Vagina (tissue), 2 donors: ENCODE measurements at regions not wholly inside any gene's neighbourhood (a gene's known extent, or its start where the extent isn't known, plus 50 kb on each side); places are given as distances from the start of the nearest gene placed in this dataset.
"Not testable (repeated sequence)": the region's sequence is repeated elsewhere in the genome, so short reads cannot be mapped to it uniquely, and the experiment has no call there.

ENCODE experiments used
- CTCF ChIP-seq, 3 experiments: fragments of 450-650 bp in 2 of 3; fragments of 200-600 bp in 1 of 3; sonication (generic) in 1 of 3; IDR thresholded peaks; one replicate each; pipeline ENCODE4 v1.5.1; 2017 to 2019; ENCODE audit warnings: antibody characterized with exemption in 3 of 3, mild to moderate bottlenecking in 2 of 3, moderate library complexity in 2 of 3
- POLR2A ChIP-seq, 2 donors: fragments of 450-650 bp; IDR thresholded peaks; one replicate each; pipeline ENCODE4 v1.6.1; 2017; ENCODE audit warnings: antibody characterized with exemption in 2 of 2, mild to moderate bottlenecking in 2 of 2, moderate library complexity in 2 of 2

- TF ChIP-seq CTCF, POLR2A (IDR thresholded peaks at IDR 0.05): not testable (repeated sequence)
Measured at GRCh38 chr10:4274671-4275070, 489.7 kb upstream of the KLF6 start.
